ENCODE measurements at regions not wholly inside any gene's neighbourhood (a gene's known extent, or its start where the extent isn't known, plus 50 kb on each side); places are given as distances from the start of the nearest gene placed in this dataset.
A peak's percentile ranks its signal among the peaks of the same experiment; 100 is the strongest.
"Not testable (repeated sequence)": the region's sequence is repeated elsewhere in the genome, so short reads cannot be mapped to it uniquely, and the experiment has no call there.

- peak; percentile 1 for TF ChIP-seq POLR2A (IDR thresholded peaks at IDR 0.05; ENCODE audit: low read length)
- not testable (repeated sequence) for TF ChIP-seq GATA1 (IDR thresholded peaks at IDR 0.05; ENCODE audit: low read depth, low read length)
Observed at GRCh38 chr9:65386191-65386590, 101.2 kb upstream of the FOXD4L5 start.
